ENCODE measurements at regions not wholly inside any gene's neighbourhood (a gene's known extent, or its start where the extent isn't known, plus 50 kb on each side); places are given as distances from the start of the nearest gene placed in this dataset.

DNA sequence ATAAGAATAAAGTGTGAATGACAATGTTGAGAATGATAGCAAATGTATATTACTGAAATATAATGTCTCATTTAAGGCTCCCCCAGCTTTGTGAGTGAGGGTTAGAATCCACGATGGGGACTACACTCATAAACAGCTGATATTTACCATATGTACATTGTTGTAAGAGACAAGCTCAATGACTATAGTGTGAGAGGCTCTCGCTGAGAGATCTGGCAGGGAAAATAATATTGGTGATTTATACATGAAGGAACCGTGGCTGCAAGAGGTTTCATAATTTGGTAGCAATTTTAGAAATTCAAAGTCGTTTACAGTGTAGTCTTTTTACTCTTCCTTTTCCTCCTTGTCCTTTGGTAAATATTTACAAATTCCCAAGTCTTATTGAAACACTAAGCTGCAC, 342.2 kb upstream of the AKR1E2 start:
- TF ChIP-seq, protein P1, sequence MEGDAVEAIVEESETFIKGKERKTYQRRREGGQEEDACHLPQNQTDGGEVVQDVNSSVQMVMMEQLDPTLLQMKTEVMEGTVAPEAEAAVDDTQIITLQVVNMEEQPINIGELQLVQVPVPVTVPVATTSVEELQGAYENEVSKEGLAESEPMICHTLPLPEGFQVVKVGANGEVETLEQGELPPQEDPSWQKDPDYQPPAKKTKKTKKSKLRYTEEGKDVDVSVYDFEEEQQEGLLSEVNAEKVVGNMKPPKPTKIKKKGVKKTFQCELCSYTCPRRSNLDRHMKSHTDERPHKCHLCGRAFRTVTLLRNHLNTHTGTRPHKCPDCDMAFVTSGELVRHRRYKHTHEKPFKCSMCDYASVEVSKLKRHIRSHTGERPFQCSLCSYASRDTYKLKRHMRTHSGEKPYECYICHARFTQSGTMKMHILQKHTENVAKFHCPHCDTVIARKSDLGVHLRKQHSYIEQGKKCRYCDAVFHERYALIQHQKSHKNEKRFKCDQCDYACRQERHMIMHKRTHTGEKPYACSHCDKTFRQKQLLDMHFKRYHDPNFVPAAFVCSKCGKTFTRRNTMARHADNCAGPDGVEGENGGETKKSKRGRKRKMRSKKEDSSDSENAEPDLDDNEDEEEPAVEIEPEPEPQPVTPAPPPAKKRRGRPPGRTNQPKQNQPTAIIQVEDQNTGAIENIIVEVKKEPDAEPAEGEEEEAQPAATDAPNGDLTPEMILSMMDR (IDR thresholded peaks at IDR 0.05) = no peak
- Histone ChIP-seq H3K4me3 (ENCODE audit: low read depth in 1 of 2, low read length in 1 of 2) (no peak overlapping the region), H3K27me3 (no peaks in the 10 kb centered on the region), H3K9me3 (no peaks in the 10 kb centered on the region), H3K36me3 (no peaks in the 10 kb centered on the region), H3K27ac (no peak overlapping the region), H3K4me1 (ENCODE audit: control insufficient read depth in 1 of 2, insufficient read depth in 1 of 2, low read depth in 1 of 2, low read length in 1 of 2) (no peaks in the 10 kb centered on the region)

DNA sequence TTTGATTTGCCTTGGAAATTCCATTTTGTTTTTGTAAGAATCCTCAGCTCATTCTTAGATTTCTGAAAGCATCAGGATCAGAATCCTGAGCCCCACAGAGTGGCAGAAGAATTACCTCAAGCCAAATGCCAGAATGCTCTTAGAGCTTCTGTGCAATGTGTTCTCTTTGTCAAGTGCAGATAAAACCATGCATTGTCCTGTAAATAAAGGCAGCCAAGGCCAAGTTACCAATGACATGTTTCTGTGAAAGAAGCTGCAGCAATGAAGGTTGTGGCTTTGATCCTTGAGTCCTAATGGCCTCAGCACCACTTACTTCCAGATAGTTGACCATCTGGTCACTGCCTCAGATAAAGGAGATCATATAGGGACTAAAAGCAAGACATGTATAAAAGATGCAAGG, 343.3 kb upstream of the AKR1E2 start:
- H3K9me3 ChIP-seq = no peaks in the 10 kb centered on the region
- no peak overlapping the region for H3K27ac ChIP-seq
- TF ChIP-seq, protein P1 (IDR thresholded peaks at IDR 0.05) = no peak
- no peak overlapping the region for H3K4me3 ChIP-seq (ENCODE audit: low read depth in 1 of 2, low read length in 1 of 2)
- no peaks in the 10 kb centered on the region for H3K27me3 ChIP-seq
- H3K36me3 ChIP-seq = no peaks in the 10 kb centered on the region
- no peaks in the 10 kb centered on the region for H3K4me1 ChIP-seq (ENCODE audit: control insufficient read depth in 1 of 2, insufficient read depth in 1 of 2, low read depth in 1 of 2, low read length in 1 of 2)

DNA sequence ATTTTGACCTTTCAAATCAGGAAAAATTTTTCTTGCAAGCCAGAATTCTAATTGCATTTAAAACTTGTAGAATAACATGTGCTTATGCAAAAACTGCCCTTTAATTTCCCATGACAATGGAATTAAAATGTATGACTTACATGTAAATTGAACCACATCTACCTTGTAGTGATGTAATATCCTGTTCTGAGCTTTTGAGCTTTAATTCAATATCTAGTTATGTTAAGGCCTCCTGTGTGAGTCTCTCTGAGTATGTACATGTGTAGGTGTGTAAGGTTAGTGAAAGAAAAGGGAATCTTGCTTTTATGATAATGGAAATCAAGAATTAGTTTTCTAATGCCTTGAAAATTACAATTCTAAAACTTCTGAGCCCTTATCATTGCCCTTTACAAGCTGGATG, 344.8 kb upstream of the AKR1E2 start:
- H3K4me3 ChIP-seq (ENCODE audit: low read depth in 1 of 2, low read length in 1 of 2) = no peak overlapping the region
- H3K27me3 ChIP-seq = no peaks in the 10 kb centered on the region
- no peak overlapping the region for H3K27ac ChIP-seq
- H3K9me3 ChIP-seq = no peaks in the 10 kb centered on the region
- TF ChIP-seq, protein P1 (IDR thresholded peaks at IDR 0.05) = no peak
- H3K36me3 ChIP-seq = no peaks in the 10 kb centered on the region
- no peaks in the 10 kb centered on the region for H3K4me1 ChIP-seq (ENCODE audit: control insufficient read depth in 1 of 2, insufficient read depth in 1 of 2, low read depth in 1 of 2, low read length in 1 of 2)

DNA sequence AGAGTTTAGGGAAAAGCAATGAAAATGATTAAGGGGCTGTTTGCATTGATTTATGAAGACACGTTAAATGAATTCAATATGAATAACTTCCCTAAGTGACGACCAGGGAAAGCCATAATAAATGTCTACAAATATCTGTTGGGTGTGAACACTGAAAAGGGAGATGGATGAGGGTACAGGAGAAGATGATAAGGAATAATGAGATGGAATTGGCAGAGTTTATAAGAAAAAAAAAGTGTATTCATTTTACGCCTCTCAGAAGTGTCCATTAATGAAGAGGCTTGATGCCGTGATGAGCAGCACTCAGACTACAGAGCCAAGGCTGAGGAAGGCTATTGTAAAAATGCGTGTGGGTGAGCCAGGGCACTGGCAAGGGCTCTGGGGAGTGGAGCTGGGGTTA, 346.7 kb upstream of the AKR1E2 start:
- TF ChIP-seq, protein P1 (IDR thresholded peaks at IDR 0.05) = no peak

DNA sequence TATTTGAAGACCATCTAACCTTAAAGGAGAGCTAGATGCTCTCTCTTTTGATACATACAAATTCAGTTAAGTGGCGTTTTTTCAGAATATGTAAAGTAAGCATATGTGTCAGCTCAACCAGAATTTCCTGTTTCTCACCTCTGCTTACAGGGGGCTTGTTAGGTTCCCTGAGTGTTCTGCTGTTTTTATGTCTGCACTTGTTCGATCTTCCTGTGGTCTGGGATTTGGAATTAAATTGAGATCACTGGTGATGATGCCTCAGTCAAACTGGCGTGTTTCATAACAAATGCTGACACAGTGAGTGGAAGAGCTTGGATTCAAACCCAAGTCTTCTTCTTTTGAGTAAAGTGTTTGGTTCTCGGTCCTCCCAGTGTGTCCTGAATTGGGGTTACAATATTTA, 348.3 kb upstream of the AKR1E2 start:
- H3K4me1 ChIP-seq (ENCODE audit: control insufficient read depth in 1 of 2, insufficient read depth in 1 of 2, low read depth in 1 of 2, low read length in 1 of 2) = no peaks in the 10 kb centered on the region
- H3K36me3 ChIP-seq = no peaks in the 10 kb centered on the region
- H3K27me3 ChIP-seq = no peaks in the 10 kb centered on the region
- no peak overlapping the region for H3K27ac ChIP-seq
- TF ChIP-seq, protein P1 (IDR thresholded peaks at IDR 0.05) = no peak
- no peaks in the 10 kb centered on the region for H3K9me3 ChIP-seq
- H3K4me3 ChIP-seq (ENCODE audit: low read depth in 1 of 2, low read length in 1 of 2) = no peak overlapping the region

More for the DNA sequence above, 346.7 kb upstream of the AKR1E2 start:
- Histone ChIP-seq H3K4me3 (ENCODE audit: low read depth in 1 of 2, low read length in 1 of 2) (no peak overlapping the region), H3K36me3 (no peaks in the 10 kb centered on the region), H3K9me3 (no peaks in the 10 kb centered on the region), H3K27me3 (no peaks in the 10 kb centered on the region), H3K4me1 (ENCODE audit: control insufficient read depth in 1 of 2, insufficient read depth in 1 of 2, low read depth in 1 of 2, low read length in 1 of 2) (no peaks in the 10 kb centered on the region), H3K27ac (no peak overlapping the region)

Data from neutrophil (primary cell).